Right lobe of liver (tissue), 4 donors: ENCODE measurements at regions not wholly inside any gene's neighbourhood (a gene's known extent, or its start where the extent isn't known, plus 50 kb on each side); places are given as distances from the start of the nearest gene placed in this dataset.

Source experiments
- POLR2A ChIP-seq: fragments of 450-650 bp; IDR thresholded peaks from one replicate; pipeline ENCODE4 v1.6.1; 2017; ENCODE audit warnings: antibody characterized with exemption, mild to moderate bottlenecking
- TF ChIP-seq, protein P1 (sequence below), 4 donors: fragments of 200-600 bp in 3 of 4; fragments of 450-650 bp in 1 of 4; IDR thresholded peaks; one replicate each; pipeline versions ENCODE4 v1.5.1 to v1.8.0; 2016 to 2022; ENCODE audit warnings: antibody characterized with exemption in 4 of 4, mild to moderate bottlenecking in 2 of 4
- donor health status: DM: no; HTN: no; CAD: no.
- donor health status: DM: no; HTN: no; CAD: no.
- donor health status: DM: no; HTN: yes; CAD: no.

DNA sequence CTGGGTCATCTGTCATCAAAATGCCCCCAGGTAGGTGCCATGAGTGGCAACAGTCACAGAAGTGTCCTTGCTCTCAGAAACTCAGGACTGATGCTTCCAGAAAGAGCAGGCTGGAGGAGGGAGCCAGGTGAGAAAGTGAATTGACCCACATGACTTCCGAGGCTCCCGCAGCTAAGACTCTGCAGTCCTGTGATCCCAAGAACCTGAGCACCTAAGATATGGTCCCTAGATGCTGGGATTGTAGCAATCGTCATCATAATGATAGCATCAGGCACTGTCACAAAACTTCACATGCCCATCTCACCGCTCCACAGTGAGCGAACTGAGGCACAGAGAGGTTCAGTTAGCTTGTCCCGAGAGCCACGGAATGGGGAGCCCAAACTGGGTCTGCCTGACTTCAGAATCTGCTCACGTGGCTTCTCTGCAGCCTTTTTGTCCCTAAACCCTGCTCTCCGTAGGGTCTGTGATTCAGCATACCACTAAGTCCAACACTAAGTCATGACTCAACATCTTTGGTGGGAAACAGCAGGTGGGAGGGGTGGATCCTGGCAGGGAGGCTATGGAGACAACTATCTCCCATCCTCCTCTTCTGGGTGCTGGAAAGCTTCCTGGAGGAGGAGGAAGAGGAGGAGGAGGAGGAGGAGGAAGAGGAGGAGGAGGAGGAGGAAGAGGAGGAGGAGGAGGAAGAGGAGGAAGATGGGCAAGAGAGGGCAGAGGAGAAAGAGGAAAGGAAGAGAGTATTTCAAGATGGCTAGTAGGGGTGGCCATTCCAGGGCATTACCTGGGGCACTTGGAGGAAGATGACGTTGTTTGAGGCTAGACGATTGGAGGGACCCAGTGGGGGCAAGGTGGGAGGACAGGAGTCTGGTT is 55.5 kb upstream of the DLX4 start:
- TF ChIP-seq, protein P1, sequence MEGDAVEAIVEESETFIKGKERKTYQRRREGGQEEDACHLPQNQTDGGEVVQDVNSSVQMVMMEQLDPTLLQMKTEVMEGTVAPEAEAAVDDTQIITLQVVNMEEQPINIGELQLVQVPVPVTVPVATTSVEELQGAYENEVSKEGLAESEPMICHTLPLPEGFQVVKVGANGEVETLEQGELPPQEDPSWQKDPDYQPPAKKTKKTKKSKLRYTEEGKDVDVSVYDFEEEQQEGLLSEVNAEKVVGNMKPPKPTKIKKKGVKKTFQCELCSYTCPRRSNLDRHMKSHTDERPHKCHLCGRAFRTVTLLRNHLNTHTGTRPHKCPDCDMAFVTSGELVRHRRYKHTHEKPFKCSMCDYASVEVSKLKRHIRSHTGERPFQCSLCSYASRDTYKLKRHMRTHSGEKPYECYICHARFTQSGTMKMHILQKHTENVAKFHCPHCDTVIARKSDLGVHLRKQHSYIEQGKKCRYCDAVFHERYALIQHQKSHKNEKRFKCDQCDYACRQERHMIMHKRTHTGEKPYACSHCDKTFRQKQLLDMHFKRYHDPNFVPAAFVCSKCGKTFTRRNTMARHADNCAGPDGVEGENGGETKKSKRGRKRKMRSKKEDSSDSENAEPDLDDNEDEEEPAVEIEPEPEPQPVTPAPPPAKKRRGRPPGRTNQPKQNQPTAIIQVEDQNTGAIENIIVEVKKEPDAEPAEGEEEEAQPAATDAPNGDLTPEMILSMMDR (IDR thresholded peaks at IDR 0.05): no peak
- TF ChIP-seq POLR2A: no peak
